ENCODE measurements at regions not wholly inside any gene's neighbourhood (a gene's known extent, or its start where the extent isn't known, plus 50 kb on each side); places are given as distances from the start of the nearest gene placed in this dataset.

- TF ChIP-seq REST (IDR thresholded peaks at IDR 0.05; ENCODE audit: insufficient read depth in 1 of 2, low read depth in 2 of 2, low read length in 2 of 2) (no peak), TAF1 (IDR thresholded peaks at IDR 0.05; ENCODE audit: borderline replicate concordance, insufficient read depth, low read length) (no peak), FOXP2 (optimal IDR thresholded peaks at IDR 0.05; ENCODE audit: borderline replicate concordance, extremely low read depth, extremely low read length, insufficient read depth) (no peak), SIN3A (IDR thresholded peaks at IDR 0.05; ENCODE audit: borderline replicate concordance, insufficient read depth, low read length) (no peak), POLR2AphosphoS5 (IDR thresholded peaks at IDR 0.05; ENCODE audit: low read depth, low read length) (no peak)
Measured at GRCh38 chr1:59061876-59062275, 235.0 kb upstream of the FGGY start.

GRCh38 chr1:59062743-59063142 lies 234.2 kb upstream of the FGGY start:
- no peak for TF ChIP-seq REST (IDR thresholded peaks at IDR 0.05; ENCODE audit: insufficient read depth in 1 of 2, low read depth in 2 of 2, low read length in 2 of 2)
- no peak for TF ChIP-seq TAF1 (IDR thresholded peaks at IDR 0.05; ENCODE audit: borderline replicate concordance, insufficient read depth, low read length)
- TF ChIP-seq POLR2AphosphoS5 (IDR thresholded peaks at IDR 0.05; ENCODE audit: low read depth, low read length) = no peak
- TF ChIP-seq SIN3A (IDR thresholded peaks at IDR 0.05; ENCODE audit: borderline replicate concordance, insufficient read depth, low read length) = no peak
- no peak for TF ChIP-seq FOXP2 (optimal IDR thresholded peaks at IDR 0.05; ENCODE audit: borderline replicate concordance, extremely low read depth, extremely low read length, insufficient read depth)

- TF ChIP-seq POLR2AphosphoS5 (IDR thresholded peaks at IDR 0.05; ENCODE audit: low read depth, low read length) = no peak
- TF ChIP-seq FOXP2 (optimal IDR thresholded peaks at IDR 0.05; ENCODE audit: borderline replicate concordance, extremely low read depth, extremely low read length, insufficient read depth) = no peak
- no peak for TF ChIP-seq TAF1 (IDR thresholded peaks at IDR 0.05; ENCODE audit: borderline replicate concordance, insufficient read depth, low read length)
- no peak for TF ChIP-seq SIN3A (IDR thresholded peaks at IDR 0.05; ENCODE audit: borderline replicate concordance, insufficient read depth, low read length)
- TF ChIP-seq REST (IDR thresholded peaks at IDR 0.05; ENCODE audit: insufficient read depth in 1 of 2, low read depth in 2 of 2, low read length in 2 of 2) = no peak
Measured at GRCh38 chr1:59063501-59063900, 233.4 kb upstream of the FGGY start.

GRCh38 chr1:59064592-59064991 lies 232.3 kb upstream of the FGGY start:
- TF ChIP-seq TAF1 (IDR thresholded peaks at IDR 0.05; ENCODE audit: borderline replicate concordance, insufficient read depth, low read length) (no peak), POLR2AphosphoS5 (IDR thresholded peaks at IDR 0.05; ENCODE audit: low read depth, low read length) (no peak), REST (IDR thresholded peaks at IDR 0.05; ENCODE audit: insufficient read depth in 1 of 2, low read depth in 2 of 2, low read length in 2 of 2) (no peak), FOXP2 (optimal IDR thresholded peaks at IDR 0.05; ENCODE audit: borderline replicate concordance, extremely low read depth, extremely low read length, insufficient read depth) (no peak), SIN3A (IDR thresholded peaks at IDR 0.05; ENCODE audit: borderline replicate concordance, insufficient read depth, low read length) (no peak)

GRCh38 chr1:59066236-59066635 lies 230.7 kb upstream of the FGGY start:
- TF ChIP-seq SIN3A (IDR thresholded peaks at IDR 0.05; ENCODE audit: borderline replicate concordance, insufficient read depth, low read length) = no peak
- TF ChIP-seq FOXP2 (optimal IDR thresholded peaks at IDR 0.05; ENCODE audit: borderline replicate concordance, extremely low read depth, extremely low read length, insufficient read depth) = no peak
- TF ChIP-seq TAF1 (IDR thresholded peaks at IDR 0.05; ENCODE audit: borderline replicate concordance, insufficient read depth, low read length) = no peak
- TF ChIP-seq REST (IDR thresholded peaks at IDR 0.05; ENCODE audit: insufficient read depth in 1 of 2, low read depth in 2 of 2, low read length in 2 of 2) = no peak
- no peak for TF ChIP-seq POLR2AphosphoS5 (IDR thresholded peaks at IDR 0.05; ENCODE audit: low read depth, low read length)

Data from PFSK-1 (cell line).